Breast epithelium (tissue), 4 donors: ENCODE measurements at regions not wholly inside any gene's neighbourhood (a gene's known extent, or its start where the extent isn't known, plus 50 kb on each side); places are given as distances from the start of the nearest gene placed in this dataset.

Experiments
- DNase-seq, 2 donors: peaks; one replicate each; pipeline ENCODE4 v3.0.0-alpha.2; 2019; ENCODE audit warnings: low spot score in 2 of 2
- H3K27ac ChIP-seq, 2 donors: fragments of 200-600 bp; sonication (generic) in 1 of 2; one replicate each; pipeline ENCODE4 v1.5.1; 2016 to 2019; ENCODE audit warnings: mild to moderate bottlenecking in 1 of 2
- H3K27me3 ChIP-seq, 2 donors: fragments of 200-600 bp; sonication (generic) in 1 of 2; one replicate each; pipeline versions ENCODE4 v1.5.1 to v1.6.0; 2017 to 2019; ENCODE audit warnings: control low read depth in 1 of 2, mild to moderate bottlenecking in 1 of 2
- H3K36me3 ChIP-seq: fragments of 200-600 bp; one replicate; pipeline ENCODE4 v1.5.1; 2019
- H3K4me1 ChIP-seq, 2 donors: fragments of 200-600 bp; sonication (generic); one replicate each; pipeline ENCODE4 v1.5.1; 2016 to 2019; ENCODE audit warnings: control low read depth in 1 of 2
- H3K4me3 ChIP-seq, 3 donors: fragments of 200-600 bp; sonication (generic); 1 replicate in 2 of 3; 2 replicates in 1 of 3; pipeline ENCODE4 v1.5.1; 2016 to 2019; ENCODE audit warnings: mild to moderate bottlenecking in 3 of 3, moderate library complexity in 2 of 3
- H3K9me3 ChIP-seq, 2 donors: fragments of 200-600 bp; sonication (generic) in 1 of 2; one replicate each; pipeline ENCODE4 v1.5.1; 2016 to 2019; ENCODE audit warnings: control low read depth in 1 of 2
- POLR2A ChIP-seq: fragments of 450-650 bp; IDR thresholded peaks from one replicate; pipeline ENCODE4 v1.6.1; 2016; ENCODE audit warnings: antibody characterized with exemption, mild to moderate bottlenecking, moderate library complexity
- POLR2AphosphoS5 ChIP-seq, 3 donors: sonication (generic); formaldehyde crosslinking; IDR thresholded peaks; one replicate each; pipeline ENCODE4 v1.6.1; 2017; ENCODE audit warnings: antibody characterized with exemption in 3 of 3
- intact Hi-C: fragments of 100-400 bp; cut with DNase I; formaldehyde crosslinking; loops from one replicate; pipeline ENCODE4 v1.15.1; 2023; ENCODE audit warnings: low total_unique reads
- TF ChIP-seq, protein P1 (sequence below), 3 donors: fragments of 450-650 bp; IDR thresholded peaks; one replicate each; pipeline ENCODE4 v1.5.1; 2016 to 2017; ENCODE audit warnings: antibody characterized with exemption in 3 of 3, mild to moderate bottlenecking in 3 of 3, moderate library complexity in 3 of 3

- H3K4me1 ChIP-seq = no peaks in the 10 kb centered on the region
- H3K9me3 ChIP-seq = no peaks in the 10 kb centered on the region
- DNase-seq = no peak
- H3K27ac ChIP-seq = no peak overlapping the region
- TF ChIP-seq, protein P1, sequence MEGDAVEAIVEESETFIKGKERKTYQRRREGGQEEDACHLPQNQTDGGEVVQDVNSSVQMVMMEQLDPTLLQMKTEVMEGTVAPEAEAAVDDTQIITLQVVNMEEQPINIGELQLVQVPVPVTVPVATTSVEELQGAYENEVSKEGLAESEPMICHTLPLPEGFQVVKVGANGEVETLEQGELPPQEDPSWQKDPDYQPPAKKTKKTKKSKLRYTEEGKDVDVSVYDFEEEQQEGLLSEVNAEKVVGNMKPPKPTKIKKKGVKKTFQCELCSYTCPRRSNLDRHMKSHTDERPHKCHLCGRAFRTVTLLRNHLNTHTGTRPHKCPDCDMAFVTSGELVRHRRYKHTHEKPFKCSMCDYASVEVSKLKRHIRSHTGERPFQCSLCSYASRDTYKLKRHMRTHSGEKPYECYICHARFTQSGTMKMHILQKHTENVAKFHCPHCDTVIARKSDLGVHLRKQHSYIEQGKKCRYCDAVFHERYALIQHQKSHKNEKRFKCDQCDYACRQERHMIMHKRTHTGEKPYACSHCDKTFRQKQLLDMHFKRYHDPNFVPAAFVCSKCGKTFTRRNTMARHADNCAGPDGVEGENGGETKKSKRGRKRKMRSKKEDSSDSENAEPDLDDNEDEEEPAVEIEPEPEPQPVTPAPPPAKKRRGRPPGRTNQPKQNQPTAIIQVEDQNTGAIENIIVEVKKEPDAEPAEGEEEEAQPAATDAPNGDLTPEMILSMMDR (IDR thresholded peaks at IDR 0.05) = no peak
- TF ChIP-seq POLR2A (no peak), POLR2AphosphoS5 (IDR thresholded peaks at IDR 0.05) (no peak)
- no peaks in the 10 kb centered on the region for H3K27me3 ChIP-seq
- no peaks in the 10 kb centered on the region for H3K36me3 ChIP-seq
- no peak overlapping the region for H3K4me3 ChIP-seq
- intact Hi-C loops = no loop called here
Measured at GRCh38 chr12:83476695-83477690, 790.3 kb downstream of the TMTC2 start.

GRCh38 chr12:83476006-83476405 lies 789.3 kb downstream of the TMTC2 start:
- Histone ChIP-seq H3K9me3 (no peaks in the 10 kb centered on the region), H3K36me3 (no peaks in the 10 kb centered on the region), H3K4me3 (no peak overlapping the region), H3K27ac (no peak overlapping the region), H3K4me1 (no peaks in the 10 kb centered on the region), H3K27me3 (no peaks in the 10 kb centered on the region)
- TF ChIP-seq, protein P1 (IDR thresholded peaks at IDR 0.05) = no peak
- TF ChIP-seq POLR2AphosphoS5 (IDR thresholded peaks at IDR 0.05) (no peak), POLR2A (no peak)
- no peak for DNase-seq
- intact Hi-C loops = no loop called here

- H3K36me3 ChIP-seq = no peaks in the 10 kb centered on the region
- no peak overlapping the region for H3K4me3 ChIP-seq
- no peak for DNase-seq
- no peaks in the 10 kb centered on the region for H3K27me3 ChIP-seq
- no peaks in the 10 kb centered on the region for H3K9me3 ChIP-seq
- no peak overlapping the region for H3K27ac ChIP-seq
- no peaks in the 10 kb centered on the region for H3K4me1 ChIP-seq
- no peak for TF ChIP-seq POLR2A
- TF ChIP-seq POLR2AphosphoS5 (IDR thresholded peaks at IDR 0.05) = no peak
- TF ChIP-seq, protein P1 (IDR thresholded peaks at IDR 0.05) = no peak
- intact Hi-C loops = no loop called here
Measured at GRCh38 chr12:83474369-83474768, 787.7 kb downstream of the TMTC2 start.

DNA sequence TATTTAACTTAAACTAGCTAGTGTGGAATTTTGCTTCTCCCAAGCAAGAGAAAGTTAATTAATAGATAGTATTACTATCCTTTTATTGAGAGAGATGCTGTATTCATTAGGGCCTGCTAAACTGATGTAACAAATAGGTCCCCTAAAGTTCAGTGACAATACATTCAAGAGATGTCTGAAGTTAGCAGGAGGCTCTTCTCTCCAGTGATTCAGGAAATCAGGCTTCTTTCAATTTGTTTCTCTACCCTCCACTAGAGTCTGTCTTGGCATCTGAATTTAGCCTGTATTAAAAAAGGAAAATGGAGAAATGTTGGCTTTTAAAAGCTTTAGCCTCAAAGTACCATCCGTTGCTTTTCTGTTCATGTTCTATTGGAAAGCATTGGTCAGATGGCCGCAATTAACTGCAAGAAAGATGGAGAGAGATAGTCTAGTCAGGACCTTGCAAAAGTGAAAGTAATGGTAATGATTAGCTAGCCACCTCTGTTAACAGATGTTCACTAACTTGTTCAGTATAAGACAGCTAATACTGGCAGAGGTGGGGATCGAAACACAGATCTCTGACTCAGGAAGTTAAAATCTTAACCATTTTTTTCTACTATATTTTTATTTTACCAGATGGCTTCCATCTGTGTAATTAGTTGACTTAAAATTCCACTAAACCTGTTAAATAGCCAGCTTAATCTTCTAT lies 786.8 kb downstream of the TMTC2 start:
- Histone ChIP-seq H3K27me3 (no peaks in the 10 kb centered on the region), H3K4me1 (no peaks in the 10 kb centered on the region), H3K9me3 (no peaks in the 10 kb centered on the region), H3K4me3 (no peak overlapping the region), H3K36me3 (no peaks in the 10 kb centered on the region), H3K27ac (no peak overlapping the region)
- intact Hi-C loops = no loop called here
- DNase-seq = no peak
- TF ChIP-seq POLR2AphosphoS5 (IDR thresholded peaks at IDR 0.05) (no peak), POLR2A (no peak)
- TF ChIP-seq, protein P1 (IDR thresholded peaks at IDR 0.05) = no peak

GRCh38 chr12:83472772-83473171 lies 786.1 kb downstream of the TMTC2 start:
- no peaks in the 10 kb centered on the region for H3K27me3 ChIP-seq
- intact Hi-C loops = no loop called here

More at GRCh38 chr12:83472772-83473171, 786.1 kb downstream of the TMTC2 start:
- TF ChIP-seq, protein P1 (IDR thresholded peaks at IDR 0.05) = no peak
- no peak for TF ChIP-seq POLR2A
- no peak for TF ChIP-seq POLR2AphosphoS5 (IDR thresholded peaks at IDR 0.05)
- H3K36me3 ChIP-seq = no peaks in the 10 kb centered on the region
- no peak overlapping the region for H3K27ac ChIP-seq
- H3K4me1 ChIP-seq = no peaks in the 10 kb centered on the region
- no peak for DNase-seq
- no peaks in the 10 kb centered on the region for H3K9me3 ChIP-seq
- no peak overlapping the region for H3K4me3 ChIP-seq
